ENCODE measurements at regions not wholly inside any gene's neighbourhood (a gene's known extent, or its start where the extent isn't known, plus 50 kb on each side); places are given as distances from the start of the nearest gene placed in this dataset.

DNA sequence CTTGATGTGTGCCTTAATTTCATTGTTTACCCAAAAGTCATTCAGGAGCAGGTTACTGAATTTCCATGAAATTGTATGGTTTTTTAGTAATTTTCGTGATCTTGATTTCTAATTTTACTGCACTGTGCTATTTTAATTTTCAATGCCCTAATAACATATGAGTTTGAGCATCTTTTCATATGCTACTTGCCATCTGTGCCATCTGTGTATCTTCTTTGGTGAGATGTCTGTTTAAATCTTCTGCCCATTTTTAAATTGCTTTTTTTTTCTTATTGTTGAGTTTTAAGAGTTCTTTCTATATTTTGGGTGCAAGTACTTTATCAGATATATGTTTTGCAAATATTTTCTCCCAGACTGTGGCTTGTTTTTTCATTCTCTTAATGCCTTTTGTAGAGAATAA lies 165.9 kb downstream of the ST6GAL2 start:
- no peak for DNase-seq

DNA sequence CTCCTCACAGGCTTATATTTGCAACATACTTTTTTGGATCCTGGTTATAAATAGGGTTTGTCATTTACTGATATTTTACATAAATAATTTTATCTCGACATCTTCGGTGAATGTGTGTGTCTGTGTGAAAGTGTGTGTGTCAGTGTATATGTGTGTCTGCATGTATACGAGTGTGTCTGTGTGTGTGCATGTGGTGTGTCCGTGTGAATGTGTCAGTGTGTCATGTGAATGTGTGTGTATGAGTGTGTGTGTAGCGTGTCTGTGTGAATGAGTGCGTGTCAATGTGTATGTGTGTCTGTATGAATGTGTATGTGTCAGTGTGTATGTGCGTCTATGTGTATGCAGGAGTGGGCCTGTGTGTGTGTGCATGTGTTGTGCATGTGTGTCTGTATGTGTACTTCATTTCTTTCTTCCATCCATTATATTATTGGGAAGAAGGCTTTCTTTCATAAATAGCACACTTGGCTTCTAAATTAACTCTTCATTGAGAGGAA lies 161.6 kb downstream of the ST6GAL2 start:
- DNase-seq, result no peak

DNA sequence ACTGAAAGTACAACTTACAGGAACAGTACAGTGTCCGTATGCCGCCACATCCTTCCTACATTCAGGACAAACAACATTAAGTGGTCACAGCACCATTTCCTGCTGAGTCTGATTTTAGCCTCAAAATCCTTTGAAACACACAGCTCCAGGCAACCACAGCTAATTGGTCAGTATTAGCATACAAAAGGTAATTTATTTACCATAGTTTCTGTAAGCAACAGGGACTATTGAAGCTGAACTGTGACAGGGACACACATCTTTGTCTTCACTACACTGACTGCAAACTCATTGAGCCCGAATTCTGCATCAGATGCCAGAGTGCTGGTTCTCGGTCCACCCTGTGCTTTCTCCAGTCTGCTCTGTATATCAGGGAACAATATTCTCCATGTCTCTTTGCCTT lies 151.8 kb downstream of the ST6GAL2 start:
- no peak for DNase-seq

DNA sequence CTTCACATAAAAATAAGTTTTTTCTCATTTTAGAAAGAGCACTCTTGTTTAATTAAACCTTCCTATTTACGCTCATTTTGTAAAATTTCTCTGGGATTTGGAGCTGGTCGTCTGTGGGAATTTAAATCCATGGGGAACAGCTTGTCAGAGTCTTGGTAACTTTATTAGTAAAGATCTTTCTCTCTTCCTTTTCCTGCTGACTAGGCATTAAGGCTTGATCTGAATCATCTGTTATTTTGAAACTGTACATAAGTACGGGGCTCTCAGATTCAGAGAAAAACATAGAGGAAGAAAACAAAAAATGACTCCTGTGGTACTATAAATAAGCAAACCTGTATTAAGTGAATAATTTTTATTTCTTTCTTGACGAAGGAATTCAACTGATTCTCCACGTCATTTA lies 150.2 kb downstream of the ST6GAL2 start:
- no peak for DNase-seq

DNA sequence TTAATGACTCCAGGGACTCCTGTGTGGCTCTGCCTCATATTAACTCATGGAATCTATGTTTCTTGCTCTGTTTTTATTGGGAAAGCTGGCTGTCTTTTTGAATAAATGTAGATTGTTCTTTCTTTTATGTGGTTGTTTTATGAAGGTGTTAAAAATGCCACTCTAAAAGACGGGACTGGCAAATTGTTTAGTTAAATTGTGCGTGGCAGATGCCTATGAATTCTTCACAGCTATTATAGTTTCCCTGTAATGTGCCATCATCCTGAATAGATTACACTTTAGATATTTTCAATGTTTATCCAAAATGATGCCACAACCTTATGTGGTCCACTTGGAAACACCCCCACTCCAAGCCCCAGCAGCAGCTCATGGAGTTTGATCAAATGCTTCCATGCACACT lies 149.7 kb downstream of the ST6GAL2 start:
- DNase-seq, result no peak

DNA sequence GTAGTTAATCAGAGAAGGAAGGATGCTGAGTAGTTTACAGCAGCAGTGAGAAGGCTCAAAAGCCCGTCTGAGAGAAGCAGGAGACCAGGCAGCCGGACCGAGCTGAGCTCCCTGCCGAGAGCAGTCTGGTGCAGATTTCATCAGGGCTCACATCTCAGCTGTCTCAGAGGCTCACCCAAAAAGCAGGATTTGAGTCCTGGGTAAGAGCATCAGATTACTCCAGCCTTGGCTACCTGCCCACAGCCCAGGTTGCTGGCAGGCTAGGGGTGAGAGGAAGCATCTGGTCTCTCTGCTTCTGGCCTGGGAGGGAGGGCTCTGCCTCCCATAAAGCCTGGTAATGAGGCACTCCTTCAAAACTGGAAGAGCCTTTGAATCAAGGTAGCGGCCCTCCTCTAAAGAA lies 140.5 kb downstream of the ST6GAL2 start:
- DNase-seq, result peak; percentile 84

DNA sequence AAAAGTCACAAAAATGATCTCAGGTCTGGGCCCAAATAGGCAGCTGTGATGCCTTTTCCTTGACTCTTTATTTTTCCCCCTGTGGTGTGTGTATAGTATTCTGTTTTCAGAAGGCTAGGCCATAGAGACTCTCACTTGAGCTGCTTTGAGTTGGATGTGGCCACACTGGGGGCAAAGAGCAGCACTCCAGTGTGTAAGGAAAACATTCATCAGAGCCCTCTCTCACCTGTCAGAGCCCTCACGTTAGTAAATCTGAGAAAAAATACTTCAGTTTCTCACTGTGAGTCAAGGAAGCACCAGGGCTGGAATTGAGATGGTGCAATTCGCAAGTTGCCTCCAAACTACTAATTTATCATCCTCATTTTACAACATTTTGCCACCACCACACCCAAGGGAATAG lies 136.1 kb downstream of the ST6GAL2 start:
- DNase-seq, result no peak

All from NCI-H524 treated with DMSO at 0.1 percent for 48 hours (cell line).